ENCODE measurements at regions not wholly inside any gene's neighbourhood (a gene's known extent, or its start where the extent isn't known, plus 50 kb on each side); places are given as distances from the start of the nearest gene placed in this dataset.

- H3K4me1 ChIP-seq (ENCODE audit: insufficient read depth, low read length, poor library complexity, severe bottlenecking) = no peaks in the 10 kb centered on the region
- H3K4me2 ChIP-seq (ENCODE audit: low read depth, low read length, poor library complexity, severe bottlenecking) = no peak overlapping the region
- H3K27me3 ChIP-seq (ENCODE audit: insufficient read depth, low read length, poor library complexity, severe bottlenecking) = no peaks in the 10 kb centered on the region
Measured at GRCh38 chr4:32133141-32133540, 1413.0 kb downstream of the PCDH7 start.

GRCh38 chr4:32133734-32134133 lies 1413.6 kb downstream of the PCDH7 start:
- H3K79me2 ChIP-seq (ENCODE audit: insufficient read depth, low read length) = no peaks in the 10 kb centered on the region
- TF ChIP-seq CTCF (conservative IDR thresholded peaks at IDR 0.05; ENCODE audit: low read length) = no peak
- TF ChIP-seq EZH2phosphoT487 (IDR thresholded peaks at IDR 0.05; ENCODE audit: borderline replicate concordance) = no peak
- no peaks in the 10 kb centered on the region for H3K4me1 ChIP-seq (ENCODE audit: insufficient read depth, low read length, poor library complexity, severe bottlenecking)

More at GRCh38 chr4:32133141-32133540, 1413.0 kb downstream of the PCDH7 start:
- Histone ChIP-seq H3K79me2 (ENCODE audit: insufficient read depth, low read length) (no peaks in the 10 kb centered on the region), H2AFZ (ENCODE audit: low read length) (no peak overlapping the region), H3K9me3 (ENCODE audit: insufficient read depth, low read depth, low read length) (no peaks in the 10 kb centered on the region), H3F3A (ENCODE audit: low read depth) (no peaks in the 10 kb centered on the region), H4K20me1 (ENCODE audit: insufficient read depth, low read length, poor library complexity, severe bottlenecking) (no peaks in the 10 kb centered on the region), H3K9ac (ENCODE audit: low read depth, low read length, poor library complexity, severe bottlenecking) (no peak overlapping the region), H3K9me2 (replicated peaks; ENCODE audit: low read depth, low read length) (no peaks in the 10 kb centered on the region), H3K4me3 (ENCODE audit: low read length, poor library complexity, severe bottlenecking) (no peak overlapping the region), H3K36me3 (ENCODE audit: insufficient read depth, low read length) (no peaks in the 10 kb centered on the region)
- no peak for TF ChIP-seq EZH2phosphoT487 (IDR thresholded peaks at IDR 0.05; ENCODE audit: borderline replicate concordance)
- TF ChIP-seq CTCF (conservative IDR thresholded peaks at IDR 0.05; ENCODE audit: low read length) = no peak

GRCh38 chr4:32135642-32136041 lies 1415.5 kb downstream of the PCDH7 start:
- Histone ChIP-seq H2AFZ (ENCODE audit: low read length) (no peak overlapping the region), H3K27me3 (ENCODE audit: insufficient read depth, low read length, poor library complexity, severe bottlenecking) (no peaks in the 10 kb centered on the region), H3F3A (ENCODE audit: low read depth) (no peaks in the 10 kb centered on the region), H3K9me3 (ENCODE audit: insufficient read depth, low read depth, low read length) (no peaks in the 10 kb centered on the region), H3K36me3 (ENCODE audit: insufficient read depth, low read length) (no peaks in the 10 kb centered on the region), H4K20me1 (ENCODE audit: insufficient read depth, low read length, poor library complexity, severe bottlenecking) (no peaks in the 10 kb centered on the region), H3K9ac (ENCODE audit: low read depth, low read length, poor library complexity, severe bottlenecking) (no peak overlapping the region), H3K4me3 (ENCODE audit: low read length, poor library complexity, severe bottlenecking) (no peak overlapping the region), H3K4me1 (ENCODE audit: insufficient read depth, low read length, poor library complexity, severe bottlenecking) (no peaks in the 10 kb centered on the region), H3K79me2 (ENCODE audit: insufficient read depth, low read length) (no peaks in the 10 kb centered on the region), H3K4me2 (ENCODE audit: low read depth, low read length, poor library complexity, severe bottlenecking) (no peak overlapping the region), H3K9me2 (replicated peaks; ENCODE audit: low read depth, low read length) (no peaks in the 10 kb centered on the region)
- TF ChIP-seq CTCF (conservative IDR thresholded peaks at IDR 0.05; ENCODE audit: low read length) (no peak), EZH2phosphoT487 (IDR thresholded peaks at IDR 0.05; ENCODE audit: borderline replicate concordance) (no peak)

More at GRCh38 chr4:32133734-32134133, 1413.6 kb downstream of the PCDH7 start:
- no peaks in the 10 kb centered on the region for H3K36me3 ChIP-seq (ENCODE audit: insufficient read depth, low read length)
- H2AFZ ChIP-seq (ENCODE audit: low read length) = no peak overlapping the region
- H3K9me3 ChIP-seq (ENCODE audit: insufficient read depth, low read depth, low read length) = no peaks in the 10 kb centered on the region
- no peaks in the 10 kb centered on the region for H3F3A ChIP-seq (ENCODE audit: low read depth)
- H3K9me2 ChIP-seq (replicated peaks; ENCODE audit: low read depth, low read length) = no peaks in the 10 kb centered on the region
- H3K27me3 ChIP-seq (ENCODE audit: insufficient read depth, low read length, poor library complexity, severe bottlenecking) = no peaks in the 10 kb centered on the region
- H3K9ac ChIP-seq (ENCODE audit: low read depth, low read length, poor library complexity, severe bottlenecking) = no peak overlapping the region
- no peaks in the 10 kb centered on the region for H4K20me1 ChIP-seq (ENCODE audit: insufficient read depth, low read length, poor library complexity, severe bottlenecking)
- H3K4me3 ChIP-seq (ENCODE audit: low read length, poor library complexity, severe bottlenecking) = no peak overlapping the region
- no peak overlapping the region for H3K4me2 ChIP-seq (ENCODE audit: low read depth, low read length, poor library complexity, severe bottlenecking)

Data from Loucy (cell line).